ENCODE measurements at regions not wholly inside any gene's neighbourhood (a gene's known extent, or its start where the extent isn't known, plus 50 kb on each side); places are given as distances from the start of the nearest gene placed in this dataset.
A peak's percentile ranks its signal among the peaks of the same experiment; 100 is the strongest.

GRCh38 chrX:10749113-10749512 is 128.7 kb upstream of the MID1 start:
- no peak for DNase-seq

GRCh38 chrX:10750581-10750980 is 130.2 kb upstream of the MID1 start:
- DNase-seq = no peak

GRCh38 chrX:10753116-10753515 is 132.7 kb upstream of the MID1 start:
- DNase-seq = no peak

DNA sequence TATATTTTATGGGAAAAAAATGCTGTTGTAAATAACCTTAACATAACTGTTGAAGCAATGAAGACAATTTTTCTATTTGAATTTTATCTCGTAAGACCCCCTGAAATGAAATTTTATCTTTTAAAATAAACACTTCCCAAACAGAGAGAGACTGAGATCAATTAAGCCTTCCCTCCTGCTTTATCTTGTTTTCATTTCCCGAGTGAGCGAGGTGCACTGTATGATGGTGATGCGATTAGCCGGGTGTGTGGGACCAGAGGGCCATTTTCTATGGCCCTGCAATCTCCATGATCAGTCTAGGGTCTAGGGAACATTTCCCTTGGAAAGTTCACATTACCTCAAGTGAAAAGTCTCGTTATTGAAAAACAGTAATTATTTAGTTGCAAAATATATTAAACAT is 134.1 kb upstream of the MID1 start:
- no peak for DNase-seq

GRCh38 chrX:10755439-10756334 is 135.3 kb upstream of the MID1 start:
- no peak for DNase-seq

DNA sequence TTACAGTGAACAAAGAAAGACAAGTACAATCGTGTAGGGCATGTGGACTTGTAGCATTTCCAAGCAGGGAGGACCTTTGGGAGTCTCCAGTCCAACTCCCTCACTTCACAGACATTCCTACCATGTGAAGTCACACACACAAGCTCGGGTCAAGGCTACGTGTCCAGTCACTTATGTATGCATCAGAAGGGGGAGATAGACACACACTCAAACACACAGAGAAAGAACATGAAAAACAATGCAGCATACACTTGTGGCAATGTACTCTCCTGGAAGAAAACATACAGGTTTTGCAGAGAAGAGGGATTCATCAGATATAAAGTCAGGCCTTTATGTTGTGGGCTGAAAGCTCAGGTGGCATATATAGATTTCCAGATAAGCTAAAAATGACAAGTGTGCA is 136.1 kb upstream of the MID1 start:
- DNase-seq = no peak

DNA sequence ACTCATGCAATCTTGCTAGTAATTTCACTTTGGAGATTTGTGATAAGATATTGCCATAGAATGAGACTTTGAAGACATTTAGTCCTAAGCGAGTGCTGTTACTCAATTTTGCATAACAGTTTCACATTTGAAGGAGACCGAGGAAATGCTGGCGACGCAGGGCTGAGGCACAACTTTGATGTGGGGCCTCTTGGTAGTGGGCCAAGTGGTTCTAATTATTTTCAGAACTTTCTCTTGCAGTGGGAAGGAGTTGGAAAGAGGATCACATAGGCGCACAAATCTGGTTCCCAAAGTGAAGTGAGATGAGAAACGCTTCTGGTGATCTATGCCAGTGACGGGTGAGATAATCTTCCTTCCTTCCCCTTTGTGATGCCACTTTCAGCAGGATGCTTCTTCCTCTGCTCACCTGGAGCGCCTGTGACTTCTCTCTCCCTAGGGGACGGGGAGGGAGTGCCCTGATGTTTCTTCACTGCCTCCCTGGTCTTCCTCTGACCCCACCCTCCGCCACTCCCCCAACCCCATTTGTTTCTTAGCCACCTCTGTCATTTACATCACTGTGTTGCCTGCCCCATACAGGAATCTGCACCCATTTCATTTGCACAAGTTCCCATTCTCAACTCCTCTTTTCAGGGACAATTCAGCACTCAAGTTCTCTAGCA is 138.9 kb upstream of the MID1 start:
- no peak for DNase-seq

DNA sequence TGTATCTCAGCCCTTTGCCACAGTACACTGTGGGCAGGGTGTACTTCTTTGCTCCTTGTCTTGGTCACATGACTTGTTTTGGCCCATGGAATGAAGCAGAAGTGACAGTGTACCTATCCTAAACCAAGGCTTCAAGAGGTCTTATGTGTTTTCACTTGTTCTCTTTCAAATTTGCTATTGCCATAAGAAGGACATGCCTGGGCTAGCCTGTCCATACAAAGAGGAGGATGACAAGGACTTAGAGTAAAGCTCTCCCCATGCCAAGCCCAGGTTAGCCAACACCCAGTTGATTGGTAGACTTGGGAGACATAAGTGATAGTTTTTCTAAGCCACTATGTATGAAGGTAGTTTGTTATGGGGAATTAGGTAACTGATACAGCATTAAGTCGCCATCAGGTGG is 141.1 kb upstream of the MID1 start:
- no peak for DNase-seq

DNA sequence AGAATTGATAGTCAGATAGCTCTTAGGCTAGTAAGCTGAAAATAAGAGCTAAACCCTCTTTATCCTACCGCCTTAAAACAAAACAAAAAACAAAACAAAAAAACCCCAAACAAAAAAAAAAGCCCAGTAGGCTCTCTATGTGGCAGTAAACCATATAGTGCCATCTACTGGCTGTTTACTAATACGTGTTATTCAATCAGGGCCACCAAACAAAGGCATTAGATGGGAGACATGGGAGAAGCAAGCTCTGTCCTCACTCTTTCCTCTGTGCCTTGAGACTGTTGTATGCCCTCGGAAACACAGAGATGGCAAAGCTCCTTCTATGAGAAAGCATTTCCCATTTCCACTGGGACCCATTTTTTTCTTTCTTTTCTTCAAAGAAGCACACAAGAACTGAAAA is 148.8 kb upstream of the MID1 start:
- peak; percentile 21 for DNase-seq

GRCh38 chrX:10769696-10770619 is 149.6 kb upstream of the MID1 start:
- DNase-seq = peak; percentile 41

- no peak for DNase-seq
Measured at GRCh38 chrX:10773318-10773717, 152.9 kb upstream of the MID1 start.

DNA sequence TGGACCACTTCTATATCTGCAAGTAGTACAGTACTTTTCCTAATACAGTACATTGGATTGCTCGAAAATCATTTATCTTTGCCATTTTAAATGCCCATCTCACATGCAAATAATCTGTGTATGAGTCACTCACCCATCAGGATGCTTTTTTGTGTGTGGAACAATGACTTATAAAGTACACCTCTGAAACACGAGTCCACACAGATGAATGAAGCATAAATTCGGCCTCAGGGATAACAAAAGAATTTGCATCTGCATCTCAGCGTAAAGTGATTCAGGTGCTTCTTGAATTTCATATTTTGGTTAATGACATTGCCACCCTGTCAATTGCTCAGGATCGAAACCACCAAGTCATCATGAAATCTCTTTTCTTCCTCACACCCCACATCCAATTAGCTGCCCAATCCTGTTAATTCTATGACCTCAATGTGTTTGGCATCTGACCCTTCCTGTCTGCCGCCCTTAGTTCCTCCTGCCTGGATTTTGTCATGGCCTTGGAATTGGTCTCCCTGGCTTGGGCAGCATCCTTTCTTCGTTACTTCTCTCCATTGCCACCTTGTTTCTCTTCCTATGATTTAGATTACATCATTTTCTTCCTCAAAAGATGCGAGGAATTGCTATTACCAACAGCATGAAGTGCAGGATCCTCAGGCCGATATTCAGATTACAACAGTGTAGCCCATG is 161.6 kb upstream of the MID1 start:
- no peak for DNase-seq

DNA sequence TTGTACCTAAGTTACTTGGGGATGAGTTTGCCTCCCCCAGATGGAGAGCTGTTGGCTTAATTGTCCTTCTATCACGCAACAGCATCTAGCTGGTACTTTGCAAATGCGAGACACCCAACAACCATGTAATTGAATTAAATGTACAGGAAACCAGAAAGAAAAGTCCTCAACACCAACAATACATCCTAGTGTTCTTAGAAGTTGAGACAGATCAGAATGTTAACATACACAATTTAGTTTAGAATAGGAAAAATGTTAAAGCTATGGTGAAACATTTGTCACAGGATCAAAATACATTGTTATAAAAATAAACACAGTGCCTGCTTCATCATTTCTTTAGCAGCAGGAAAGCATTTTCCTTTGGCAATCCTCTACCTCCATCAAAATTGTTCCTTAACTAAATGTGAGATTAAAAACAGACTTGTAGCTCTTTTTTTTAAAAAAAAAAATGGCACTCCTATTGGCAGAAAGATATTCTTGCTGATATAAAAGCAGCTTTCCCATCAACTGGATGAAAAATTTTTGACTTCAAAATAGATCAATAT is 163.1 kb upstream of the MID1 start:
- DNase-seq = no peak

GRCh38 chrX:10787264-10787663 is 166.9 kb upstream of the MID1 start:
- no peak for DNase-seq

DNA sequence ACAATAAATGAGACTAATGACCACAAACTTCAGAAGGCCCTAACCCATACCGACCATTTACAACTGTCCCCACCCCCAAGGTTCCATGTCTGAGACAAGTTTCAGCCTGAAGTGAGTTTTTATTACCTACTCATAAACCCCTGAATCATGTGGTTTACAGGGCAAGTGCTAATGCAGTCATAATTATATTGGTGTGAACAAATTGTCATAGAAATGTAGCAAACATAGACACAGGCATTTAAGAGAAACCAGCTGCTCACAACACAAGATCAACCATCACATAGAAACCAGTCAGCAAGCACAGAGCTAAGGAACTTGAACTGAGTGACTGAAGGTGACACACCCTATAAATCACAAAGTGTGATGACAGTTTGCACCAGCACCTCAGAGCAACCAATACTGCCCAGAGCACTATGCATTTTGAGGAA is 173.8 kb upstream of the MID1 start:
- DNase-seq = no peak

GRCh38 chrX:10795721-10796120 is 175.3 kb upstream of the MID1 start:
- DNase-seq = no peak

DNA sequence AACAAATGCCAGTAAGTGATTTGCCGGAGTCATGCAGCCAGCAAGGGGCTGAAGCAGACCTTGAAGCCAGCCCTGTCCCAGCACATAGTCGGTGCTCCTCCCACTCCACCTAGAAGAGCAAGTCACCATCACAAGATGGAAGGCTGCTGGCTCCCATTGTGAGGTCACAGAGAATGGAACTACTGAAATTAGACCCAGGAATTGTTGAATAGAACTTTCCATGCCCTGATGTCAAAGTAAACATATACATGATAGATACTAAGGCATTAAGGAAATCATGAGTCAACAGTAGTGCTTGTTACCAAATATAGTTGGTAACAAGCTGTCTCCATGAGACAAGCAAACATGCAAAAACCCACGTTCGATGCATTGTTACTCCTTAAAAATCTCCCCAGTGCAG is 177.1 kb upstream of the MID1 start:
- DNase-seq = no peak

DNA sequence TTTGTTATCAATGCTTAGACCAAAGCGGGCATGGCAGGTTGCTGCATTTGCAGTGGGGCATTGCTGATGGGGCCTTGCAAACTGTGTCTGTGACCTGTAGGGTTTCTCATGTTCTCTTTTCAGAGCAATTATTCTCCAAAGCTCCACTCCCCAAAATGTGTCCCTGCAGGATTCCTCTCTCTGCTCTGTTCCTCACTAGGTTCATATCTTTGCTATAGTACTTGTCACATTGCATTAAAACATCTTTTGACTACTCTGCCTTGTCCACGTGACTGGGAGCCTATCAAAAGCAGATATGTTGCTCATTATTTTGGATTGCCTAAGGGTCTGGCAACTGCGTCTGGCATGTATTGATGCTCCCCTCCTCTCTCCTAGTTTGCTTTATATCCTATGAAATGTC is 177.7 kb upstream of the MID1 start:
- DNase-seq = no peak

DNA sequence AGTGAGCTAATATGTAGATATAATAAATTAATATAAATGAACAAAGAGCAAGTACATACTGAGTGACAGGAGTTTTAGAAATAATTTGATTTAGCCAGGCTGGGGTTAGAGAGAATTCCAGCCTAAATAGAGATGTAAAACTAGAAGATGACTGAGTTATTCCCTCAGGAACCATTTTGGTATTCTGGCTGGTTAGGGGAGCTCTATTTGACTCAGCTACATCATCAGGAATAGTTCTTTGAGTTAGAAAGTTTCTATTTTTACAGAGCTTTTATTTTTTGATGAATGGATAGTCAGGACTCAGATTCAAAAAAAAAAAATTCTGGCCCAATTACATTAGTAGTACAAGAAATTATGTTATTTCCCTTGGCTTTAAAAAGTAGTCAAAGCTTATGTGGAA is 180.4 kb upstream of the MID1 start:
- DNase-seq = no peak

GRCh38 chrX:10811111-10811510 is 190.7 kb upstream of the MID1 start:
- DNase-seq = no peak

- no peak for DNase-seq
Measured at GRCh38 chrX:10813761-10814160, 193.4 kb upstream of the MID1 start.

GRCh38 chrX:10818651-10819050 is 198.3 kb upstream of the MID1 start:
- DNase-seq = no peak

DNA sequence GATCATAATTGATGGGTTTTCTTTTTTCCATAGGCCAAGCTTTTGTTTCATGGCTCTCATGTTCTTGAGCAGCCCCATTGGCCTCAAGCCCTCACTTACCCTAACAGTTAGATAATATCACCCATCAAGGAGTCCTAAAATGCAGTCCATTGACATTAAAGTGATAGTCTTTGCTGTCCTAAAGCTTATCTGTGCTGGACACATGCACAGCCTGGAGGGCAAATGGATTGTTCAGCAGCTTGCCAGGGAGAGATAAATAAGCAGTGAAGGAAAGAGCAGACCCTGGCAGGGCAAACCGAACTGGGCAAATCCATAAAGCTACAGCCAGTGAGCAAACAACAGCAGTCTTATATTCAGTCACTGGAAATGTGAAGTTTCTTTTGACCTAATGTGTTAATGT is 199.6 kb upstream of the MID1 start:
- DNase-seq = no peak
